Trophoblast cell (in vitro differentiated cells and primary cell): ENCODE measurements at regions not wholly inside any gene's neighbourhood (a gene's known extent, or its start where the extent isn't known, plus 50 kb on each side); places are given as distances from the start of the nearest gene placed in this dataset.

ENCODE experiments used
- DNase-seq, 2 donors: peaks; one replicate each; pipeline ENCODE4 v3.0.0-alpha.2; 2016
- H2AFZ ChIP-seq: 2 replicates; pipeline ENCODE4 v1.6.1; 2013; ENCODE audit warnings: low read length, moderate library complexity, mild to moderate bottlenecking; ENCODE audit not compliant: insufficient read depth, poor library complexity
- H2AK5ac ChIP-seq: 2 replicates; pipeline ENCODE4 v1.6.1; 2013; ENCODE audit warnings: mild to moderate bottlenecking, low read length
- H2BK120ac ChIP-seq: 2 replicates; pipeline ENCODE4 v1.6.1; 2013; ENCODE audit warnings: low read length, mild to moderate bottlenecking, moderate library complexity; ENCODE audit not compliant: insufficient read depth, poor library complexity
- H2BK12ac ChIP-seq: 2 replicates; pipeline ENCODE4 v1.6.1; 2013; ENCODE audit warnings: mild to moderate bottlenecking, low read length, moderate library complexity
- H2BK5ac ChIP-seq: 2 replicates; pipeline ENCODE4 v1.6.1; 2013; ENCODE audit warnings: low read length, low read depth, moderate library complexity, mild to moderate bottlenecking; ENCODE audit not compliant: poor library complexity
- H3K14ac ChIP-seq: 2 replicates; pipeline ENCODE4 v1.6.1; 2013; ENCODE audit warnings: mild to moderate bottlenecking, low read length
- H3K18ac ChIP-seq: 2 replicates; pipeline ENCODE4 v1.6.1; 2013; ENCODE audit warnings: mild to moderate bottlenecking, low read length
- H3K23ac ChIP-seq: 2 replicates; pipeline ENCODE4 v1.6.1; 2013; ENCODE audit warnings: low read length
- H3K27ac ChIP-seq: 2 replicates; pipeline ENCODE4 v1.5.1; 2013; ENCODE audit warnings: low read depth, mild to moderate bottlenecking, inconsistent platforms, low read length, moderate library complexity
- H3K27me3 ChIP-seq: 2 replicates; pipeline ENCODE4 v1.6.1; 2013; ENCODE audit warnings: inconsistent platforms, mild to moderate bottlenecking, low read length, moderate library complexity; ENCODE audit not compliant: insufficient read depth
- H3K36me3 ChIP-seq, 2 experiments: 1 replicate in 1 of 2; 2 replicates in 1 of 2; pipeline ENCODE4 v1.6.1; 2013; ENCODE audit warnings: low read length in 2 of 2, mild to moderate bottlenecking in 2 of 2, moderate library complexity in 1 of 2; ENCODE audit not compliant: insufficient read depth in 2 of 2, control insufficient read depth in 1 of 2
- H3K4ac ChIP-seq: 2 replicates; pipeline ENCODE4 v1.6.1; 2013; ENCODE audit warnings: low read depth, mild to moderate bottlenecking, low read length, moderate library complexity
- H3K4me1 ChIP-seq, 2 experiments: 1 replicate in 1 of 2; 2 replicates in 1 of 2; pipeline ENCODE4 v1.6.1; 2013; ENCODE audit warnings: low read length in 2 of 2, mild to moderate bottlenecking in 2 of 2, moderate library complexity in 1 of 2; ENCODE audit not compliant: insufficient read depth in 2 of 2, control insufficient read depth in 1 of 2
- H3K4me2 ChIP-seq: 2 replicates; pipeline ENCODE4 v1.6.1; 2013; ENCODE audit warnings: inconsistent platforms, mild to moderate bottlenecking, low read length, moderate library complexity
- H3K4me3 ChIP-seq: 2 replicates; pipeline ENCODE4 v1.5.1; 2013; ENCODE audit warnings: mild to moderate bottlenecking, low read depth, low read length, inconsistent platforms
- H3K79me1 ChIP-seq: one replicate; pipeline ENCODE4 v1.6.1; 2013; ENCODE audit warnings: low read length
- H3K79me2 ChIP-seq: 2 replicates; pipeline ENCODE4 v1.6.1; 2013; ENCODE audit warnings: low read length, mild to moderate bottlenecking; ENCODE audit not compliant: control insufficient read depth, insufficient read depth, poor library complexity
- H3K9ac ChIP-seq: 2 replicates; pipeline ENCODE4 v1.6.1; 2013; ENCODE audit warnings: mild to moderate bottlenecking, low read length
- H3K9me3 ChIP-seq: 2 replicates; pipeline ENCODE4 v1.6.1; 2013; ENCODE audit warnings: low read depth, mild to moderate bottlenecking, control low read depth, inconsistent platforms, low read length; ENCODE audit not compliant: insufficient read depth
- H4K12ac ChIP-seq: 2 replicates; pipeline ENCODE4 v1.6.1; 2013; ENCODE audit warnings: low read depth, mild to moderate bottlenecking, low read length, moderate library complexity
- H4K8ac ChIP-seq: 2 replicates; pipeline ENCODE4 v1.6.1; 2013; ENCODE audit warnings: low read depth, mild to moderate bottlenecking, low read length, moderate library complexity
- H4K91ac ChIP-seq: one replicate; pipeline ENCODE4 v1.6.1; 2013; ENCODE audit warnings: low read depth, mild to moderate bottlenecking, low read length, moderate library complexity
- WGBS: extraction: QIAGEN DNeasy Blood & Tissue Kit; methylation state at CpG from one replicate; pipeline ENCODE4 v1.1.7; 2013; ENCODE audit warnings: missing lambda C conversion rate; ENCODE audit not compliant: insufficient read length, insufficient coverage; ENCODE audit errors: extremely low coverage; 5-methylcytosine and 5-hydroxymethylcytosine counted together

DNA sequence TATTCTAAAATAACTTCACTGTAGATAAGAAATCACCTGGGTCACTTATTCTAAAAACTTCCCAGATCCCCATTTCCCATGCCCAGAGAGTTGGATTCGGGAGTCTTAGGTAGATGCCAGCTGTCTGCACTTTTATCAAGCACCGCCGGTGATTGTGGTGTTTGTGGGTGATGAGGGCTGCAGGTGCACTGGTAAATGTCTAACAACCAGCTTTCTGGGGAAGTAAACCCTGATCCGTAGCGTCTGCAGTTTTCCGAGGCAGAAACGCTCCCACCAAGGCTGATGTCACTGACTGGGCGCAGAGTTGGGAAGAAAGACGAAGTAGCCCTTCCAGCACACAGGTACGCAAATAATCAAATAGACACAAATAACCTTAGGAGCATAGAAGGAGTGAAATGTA is 152.2 kb upstream of the KCNG1 start:
- Histone ChIP-seq H3K27ac (no peak overlapping the region), H2BK5ac (no peak overlapping the region), H3K23ac (no peak overlapping the region), H3K27me3 (no peaks in the 10 kb centered on the region), H2BK120ac (no peak overlapping the region), H4K91ac (no peak overlapping the region), H4K8ac (no peak overlapping the region), H2BK12ac (no peak overlapping the region), H3K9ac (no peak overlapping the region), H3K36me3 (no peaks in the 10 kb centered on the region), H3K18ac (no peak overlapping the region), H3K9me3 (peaks cover 2% of the 10 kb centered on the region), H3K4ac (no peak overlapping the region), H2AK5ac (no peak overlapping the region), H3K79me1 (peaks cover 5% of the 10 kb centered on the region), H3K14ac (no peak overlapping the region), H2AFZ (no peak overlapping the region), H4K12ac (no peak overlapping the region), H3K4me2 (no peak overlapping the region), H3K4me3 (no peak overlapping the region), H3K4me1 (peaks cover 5 to 8% of the 10 kb centered on the region in 2 experiments), H3K79me2 (no peaks in the 10 kb centered on the region)
- no CpG with 5 or more reads among the region's 10 CpGs for WGBS
- DNase-seq, result no peak

DNA sequence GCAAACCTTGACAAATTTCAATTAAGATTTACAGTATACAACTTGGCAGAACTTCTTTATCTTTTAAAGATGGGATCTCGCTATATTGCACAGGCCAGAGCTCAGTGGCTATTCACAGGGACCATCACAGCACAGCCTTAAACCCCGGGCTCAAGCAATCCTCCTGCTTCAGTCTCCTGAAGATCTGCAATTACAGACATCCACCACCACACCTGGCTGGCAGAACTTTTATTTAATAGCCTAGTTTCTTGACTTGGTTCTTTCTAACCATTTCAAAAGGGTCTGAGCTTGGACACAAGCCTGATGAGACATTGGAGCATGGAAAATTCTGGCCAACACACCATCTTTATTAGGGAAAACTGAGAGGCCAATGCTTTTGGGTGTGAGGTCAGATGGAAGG is 151.6 kb upstream of the KCNG1 start:
- Histone ChIP-seq H4K91ac (no peak overlapping the region), H3K27me3 (no peaks in the 10 kb centered on the region), H3K9ac (no peak overlapping the region), H2AK5ac (no peak overlapping the region), H3K4ac (no peak overlapping the region), H2BK5ac (no peak overlapping the region), H3K14ac (no peak overlapping the region), H3K79me1 (peaks cover 5% of the 10 kb centered on the region), H4K8ac (no peak overlapping the region), H2BK120ac (no peak overlapping the region), H3K4me3 (no peak overlapping the region), H3K9me3 (peaks cover 2% of the 10 kb centered on the region), H4K12ac (no peak overlapping the region), H3K4me1 (peaks cover 5 to 10% of the 10 kb centered on the region in 2 experiments), H3K79me2 (no peaks in the 10 kb centered on the region), H3K23ac (no peak overlapping the region), H2AFZ (no peak overlapping the region), H3K4me2 (no peak overlapping the region), H3K27ac (no peak overlapping the region), H3K18ac (no peak overlapping the region), H3K36me3 (no peaks in the 10 kb centered on the region), H2BK12ac (no peak overlapping the region)
- no peak for DNase-seq
- WGBS, result no CpG with 5 or more reads among the region's 2 CpGs

DNA sequence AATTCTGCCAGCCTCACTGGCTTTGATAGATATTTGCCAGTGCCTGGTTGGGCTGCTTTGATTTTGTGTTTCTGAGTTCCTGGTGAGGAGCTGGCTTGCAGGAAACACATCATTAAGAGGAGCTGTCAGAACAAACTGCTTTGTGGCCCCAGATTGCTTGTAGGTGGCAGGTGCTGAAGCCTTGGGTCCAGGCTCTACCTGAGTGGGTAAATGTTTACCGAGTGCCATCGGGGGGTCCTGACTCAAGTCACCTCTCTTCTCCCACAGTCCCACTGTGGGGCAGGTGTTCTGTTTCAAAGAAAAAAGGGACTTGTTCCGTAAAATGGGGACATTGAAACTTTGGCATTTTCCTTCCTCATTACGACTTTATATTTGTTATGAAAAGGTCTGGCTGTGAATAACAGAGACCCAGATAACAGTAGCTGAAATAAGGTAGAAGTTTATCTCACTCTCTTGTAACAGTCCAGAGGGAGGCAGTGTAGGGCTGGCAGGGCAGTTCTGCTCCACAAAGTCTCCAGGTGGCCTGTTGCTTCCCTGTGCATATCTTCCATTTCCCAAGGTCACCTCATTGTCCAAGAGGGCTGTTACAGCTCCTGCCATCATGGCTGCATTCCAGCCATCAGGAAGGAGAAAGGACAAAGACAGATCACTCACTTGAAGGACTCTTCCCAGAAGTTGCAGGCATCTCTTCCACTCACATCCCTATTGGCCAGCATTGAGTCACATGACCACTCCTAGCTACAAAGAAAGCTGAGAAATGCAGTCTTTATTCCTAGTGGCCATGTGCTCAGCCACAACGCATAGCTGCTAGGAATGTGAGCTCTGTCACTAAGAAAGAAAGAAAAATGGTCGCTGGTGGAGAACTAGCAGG is 149.9 kb upstream of the KCNG1 start:
- H2BK120ac ChIP-seq, result no peak overlapping the region
- H4K8ac ChIP-seq, result no peak overlapping the region
- H2BK12ac ChIP-seq, result no peak overlapping the region
- H3K4me3 ChIP-seq, result no peak overlapping the region
- no peak overlapping the region for H4K12ac ChIP-seq
- H3K79me2 ChIP-seq, result no peaks in the 10 kb centered on the region
- DNase-seq, result peak in 1 of 2 donors; percentile 10
- peaks cover 2% of the 10 kb centered on the region for H3K9me3 ChIP-seq
- no peak overlapping the region for H3K18ac ChIP-seq
- H3K23ac ChIP-seq, result no peak overlapping the region
- peaks cover 5% of the 10 kb centered on the region for H3K79me1 ChIP-seq
- no peak overlapping the region for H2AFZ ChIP-seq
- H3K4me2 ChIP-seq, result no peak overlapping the region
- peaks cover 5 to 10% of the 10 kb centered on the region in 2 experiments for H3K4me1 ChIP-seq
- no peak overlapping the region for H2BK5ac ChIP-seq
- H3K14ac ChIP-seq, result no peak overlapping the region
- H3K9ac ChIP-seq, result no peak overlapping the region
- H3K4ac ChIP-seq, result no peak overlapping the region
- H2AK5ac ChIP-seq, result no peak overlapping the region
- H3K36me3 ChIP-seq, result no peaks in the 10 kb centered on the region
- WGBS, result no CpG with 5 or more reads among the region's 6 CpGs
- no peaks in the 10 kb centered on the region for H3K27me3 ChIP-seq
- H3K27ac ChIP-seq, result no peak overlapping the region
- no peak overlapping the region for H4K91ac ChIP-seq

- WGBS, result no CpG with 5 or more reads among the region's 2 CpGs
- no peak overlapping the region for H3K18ac ChIP-seq
These were observed 148.2 kb upstream of the KCNG1 start for GRCh38 chr20:51171141-51171540.

More at GRCh38 chr20:51171141-51171540, 148.2 kb upstream of the KCNG1 start:
- H4K12ac ChIP-seq, result no peak overlapping the region
- no peak overlapping the region for H3K4ac ChIP-seq
- no peak overlapping the region for H4K91ac ChIP-seq
- H2AK5ac ChIP-seq, result no peak overlapping the region
- no peak overlapping the region for H2BK120ac ChIP-seq
- H3K27me3 ChIP-seq, result no peaks in the 10 kb centered on the region
- no peak overlapping the region for H4K8ac ChIP-seq
- no peak overlapping the region for H3K14ac ChIP-seq
- no peak overlapping the region for H2AFZ ChIP-seq
- H3K79me2 ChIP-seq, result no peaks in the 10 kb centered on the region
- H3K36me3 ChIP-seq, result no peaks in the 10 kb centered on the region
- no peak overlapping the region for H2BK5ac ChIP-seq
- H3K4me1 ChIP-seq, result peaks cover under 1 to 4% of the 10 kb centered on the region in 2 experiments
- DNase-seq, result no peak
- no peak overlapping the region for H3K9ac ChIP-seq
- H3K9me3 ChIP-seq, result peaks cover 2% of the 10 kb centered on the region
- no peak overlapping the region for H3K4me3 ChIP-seq
- H3K4me2 ChIP-seq, result no peak overlapping the region
- peaks cover under 1% of the 10 kb centered on the region for H3K79me1 ChIP-seq
- H3K23ac ChIP-seq, result no peak overlapping the region
- no peak overlapping the region for H2BK12ac ChIP-seq
- no peak overlapping the region for H3K27ac ChIP-seq
